ENCODE measurements at regions not wholly inside any gene's neighbourhood (a gene's known extent, or its start where the extent isn't known, plus 50 kb on each side); places are given as distances from the start of the nearest gene placed in this dataset.

- WGBS, 2 donors = 90 to 93% methylated on average over 15 of the region's 15 CpGs
- Histone ChIP-seq H3K4me1 (no peaks in the 10 kb centered on the region), H3K27ac (no peak overlapping the region), H3K4me3 (no peak overlapping the region), H3K27me3 (no peaks in the 10 kb centered on the region), H3K9me3 (no peaks in the 10 kb centered on the region), H3K36me3 (no peaks in the 10 kb centered on the region)
- ATAC-seq (ENCODE audit: low FRiP score in 2 of 2) (no peak), DNase-seq (no peak)
- TF ChIP-seq POLR2AphosphoS5 (IDR thresholded peaks at IDR 0.05) (no peak), POLR2A (IDR thresholded peaks at IDR 0.05) (no peak), CTCF (IDR thresholded peaks at IDR 0.05) (no peak)
Measured at GRCh38 chr10:78309536-78310237, 276.0 kb downstream of the RPS24 start.

GRCh38 chr10:78310481-78311080, 276.9 kb downstream of the RPS24 start:
- Histone ChIP-seq H3K27me3 (no peaks in the 10 kb centered on the region), H3K4me1 (no peaks in the 10 kb centered on the region), H3K27ac (no peak overlapping the region), H3K4me3 (no peak overlapping the region), H3K36me3 (no peaks in the 10 kb centered on the region), H3K9me3 (no peaks in the 10 kb centered on the region)
- ATAC-seq (ENCODE audit: low FRiP score in 2 of 2) = no peak
- TF ChIP-seq POLR2A (IDR thresholded peaks at IDR 0.05) (no peak), POLR2AphosphoS5 (IDR thresholded peaks at IDR 0.05) (no peak), EP300 (IDR thresholded peaks at IDR 0.05) (no peak), CTCF (IDR thresholded peaks at IDR 0.05) (no peak)
- no peak for DNase-seq
- 84 to 95% methylated on average over 2 of the region's 2 CpGs for WGBS, 2 donors

- ATAC-seq (ENCODE audit: low FRiP score in 2 of 2) = no peak
- Histone ChIP-seq H3K4me1 (no peaks in the 10 kb centered on the region), H3K36me3 (no peaks in the 10 kb centered on the region), H3K4me3 (no peak overlapping the region), H3K27ac (no peak overlapping the region), H3K27me3 (no peaks in the 10 kb centered on the region), H3K9me3 (no peaks in the 10 kb centered on the region)
- WGBS, 2 donors = 88 to 91% methylated on average over 9 of the region's 9 CpGs
- no peak for DNase-seq
- no peak for TF ChIP-seq POLR2A (IDR thresholded peaks at IDR 0.05)
- no peak for TF ChIP-seq CTCF (IDR thresholded peaks at IDR 0.05)
- TF ChIP-seq POLR2AphosphoS5 (IDR thresholded peaks at IDR 0.05) = no peak
- no peak for TF ChIP-seq EP300 (IDR thresholded peaks at IDR 0.05)
Measured at GRCh38 chr10:78312197-78313047, 278.8 kb downstream of the RPS24 start.

- WGBS, 2 donors = 89 to 92% methylated on average over 3 of the region's 3 CpGs
- no peak for DNase-seq
- TF ChIP-seq EP300 (IDR thresholded peaks at IDR 0.05) = no peak
- no peak for TF ChIP-seq POLR2A (IDR thresholded peaks at IDR 0.05)
- no peak for TF ChIP-seq POLR2AphosphoS5 (IDR thresholded peaks at IDR 0.05)
- Histone ChIP-seq H3K27ac (no peak overlapping the region), H3K4me3 (no peak overlapping the region), H3K36me3 (no peaks in the 10 kb centered on the region), H3K27me3 (no peaks in the 10 kb centered on the region), H3K9me3 (no peaks in the 10 kb centered on the region), H3K4me1 (no peaks in the 10 kb centered on the region)
- ATAC-seq (ENCODE audit: low FRiP score in 2 of 2) = no peak
Measured at GRCh38 chr10:78313048-78313381, 279.4 kb downstream of the RPS24 start.

GRCh38 chr10:78313636-78314035, 280.0 kb downstream of the RPS24 start:
- ATAC-seq (ENCODE audit: low FRiP score in 2 of 2) = no peak
- TF ChIP-seq EP300 (IDR thresholded peaks at IDR 0.05) (no peak), POLR2A (IDR thresholded peaks at IDR 0.05) (no peak), CTCF (IDR thresholded peaks at IDR 0.05) (no peak), POLR2AphosphoS5 (IDR thresholded peaks at IDR 0.05) (no peak)
- WGBS, 2 donors = 90 to 98% methylated on average over 3 of the region's 3 CpGs

More at GRCh38 chr10:78313636-78314035, 280.0 kb downstream of the RPS24 start:
- H3K27me3 ChIP-seq = no peaks in the 10 kb centered on the region
- DNase-seq = no peak
- no peaks in the 10 kb centered on the region for H3K36me3 ChIP-seq
- no peak overlapping the region for H3K4me3 ChIP-seq
- H3K9me3 ChIP-seq = no peaks in the 10 kb centered on the region
- no peaks in the 10 kb centered on the region for H3K4me1 ChIP-seq
- no peak overlapping the region for H3K27ac ChIP-seq
